ENCODE measurements at regions not wholly inside any gene's neighbourhood (a gene's known extent, or its start where the extent isn't known, plus 50 kb on each side); places are given as distances from the start of the nearest gene placed in this dataset.

DNA sequence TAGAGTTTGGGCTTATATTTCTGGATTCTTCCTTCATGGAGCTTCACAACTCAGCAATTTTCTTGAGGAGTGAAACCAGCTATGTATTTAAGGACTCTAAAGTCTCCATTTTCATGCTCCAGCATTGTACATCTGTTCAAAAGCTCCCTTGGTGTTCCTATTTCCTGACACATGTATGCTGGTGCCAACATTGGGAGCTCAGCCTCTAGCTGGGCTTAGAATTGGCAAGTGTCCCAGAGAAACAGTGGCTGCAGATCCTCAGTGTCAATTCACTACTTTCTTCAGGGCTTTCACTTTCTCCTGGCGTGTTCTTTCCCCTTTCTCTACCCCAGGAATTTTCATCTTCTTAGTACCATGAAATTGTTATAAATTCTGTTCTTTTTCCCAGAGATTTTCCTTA, 103.1 kb downstream of the ZNF467 start:
- H3K4me3 ChIP-seq (ENCODE audit: low read depth in 1 of 3, low read length in 3 of 3), result no peak overlapping the region
- no peaks in the 10 kb centered on the region for H3K9me3 ChIP-seq (ENCODE audit: control insufficient read depth in 4 of 4, low read length in 3 of 4)
- H3K4me1 ChIP-seq (ENCODE audit: control insufficient read depth in 4 of 4, insufficient read depth in 4 of 4, low read length in 3 of 4), result no peaks in the 10 kb centered on the region
- H3K27ac ChIP-seq (ENCODE audit: low read depth in 1 of 2, low read length in 2 of 2), result no peak overlapping the region
- no peaks in the 10 kb centered on the region for H3K36me3 ChIP-seq (ENCODE audit: control insufficient read depth in 4 of 4, insufficient read depth in 3 of 4, low read depth in 1 of 4, low read length in 3 of 4)
- no peaks in the 10 kb centered on the region for H3K27me3 ChIP-seq (ENCODE audit: control insufficient read depth in 4 of 4, insufficient read depth in 4 of 4, low read length in 3 of 4)
- no peak for DNase-seq (ENCODE audit: low spot score)
- TF ChIP-seq TAF1 (conservative IDR thresholded peaks at IDR 0.05) (no peak), YY1 (IDR thresholded peaks at IDR 0.05) (no peak), RXRA (IDR thresholded peaks at IDR 0.05) (no peak), HNF4G (IDR thresholded peaks at IDR 0.05) (no peak), NR2F2 (IDR thresholded peaks at IDR 0.05) (no peak), SP1 (IDR thresholded peaks at IDR 0.05) (no peak), HNF4A (conservative IDR thresholded peaks at IDR 0.05) (no peak), JUND (IDR thresholded peaks at IDR 0.05) (no peak), EGR1 (IDR thresholded peaks at IDR 0.05; ENCODE audit: low read depth in 2 of 2) (no peak), FOXA2 (IDR thresholded peaks at IDR 0.05) (no peak), RAD21 (IDR thresholded peaks at IDR 0.05) (no peak), GABPA (IDR thresholded peaks at IDR 0.05 in 1 of 2, conservative IDR thresholded peaks at IDR 0.05 in 1 of 2) (no peak), FOXA1 (IDR thresholded peaks at IDR 0.05) (no peak)
- TF ChIP-seq, protein P1, sequence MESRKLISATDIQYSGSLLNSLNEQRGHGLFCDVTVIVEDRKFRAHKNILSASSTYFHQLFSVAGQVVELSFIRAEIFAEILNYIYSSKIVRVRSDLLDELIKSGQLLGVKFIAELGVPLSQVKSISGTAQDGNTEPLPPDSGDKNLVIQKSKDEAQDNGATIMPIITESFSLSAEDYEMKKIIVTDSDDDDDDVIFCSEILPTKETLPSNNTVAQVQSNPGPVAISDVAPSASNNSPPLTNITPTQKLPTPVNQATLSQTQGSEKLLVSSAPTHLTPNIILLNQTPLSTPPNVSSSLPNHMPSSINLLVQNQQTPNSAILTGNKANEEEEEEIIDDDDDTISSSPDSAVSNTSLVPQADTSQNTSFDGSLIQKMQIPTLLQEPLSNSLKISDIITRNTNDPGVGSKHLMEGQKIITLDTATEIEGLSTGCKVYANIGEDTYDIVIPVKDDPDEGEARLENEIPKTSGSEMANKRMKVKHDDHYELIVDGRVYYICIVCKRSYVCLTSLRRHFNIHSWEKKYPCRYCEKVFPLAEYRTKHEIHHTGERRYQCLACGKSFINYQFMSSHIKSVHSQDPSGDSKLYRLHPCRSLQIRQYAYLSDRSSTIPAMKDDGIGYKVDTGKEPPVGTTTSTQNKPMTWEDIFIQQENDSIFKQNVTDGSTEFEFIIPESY (IDR thresholded peaks at IDR 0.05), result no peak
- TF ChIP-seq, protein P2, sequence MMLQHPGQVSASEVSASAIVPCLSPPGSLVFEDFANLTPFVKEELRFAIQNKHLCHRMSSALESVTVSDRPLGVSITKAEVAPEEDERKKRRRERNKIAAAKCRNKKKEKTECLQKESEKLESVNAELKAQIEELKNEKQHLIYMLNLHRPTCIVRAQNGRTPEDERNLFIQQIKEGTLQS (IDR thresholded peaks at IDR 0.05), result no peak
- TF ChIP-seq, protein P3, sequence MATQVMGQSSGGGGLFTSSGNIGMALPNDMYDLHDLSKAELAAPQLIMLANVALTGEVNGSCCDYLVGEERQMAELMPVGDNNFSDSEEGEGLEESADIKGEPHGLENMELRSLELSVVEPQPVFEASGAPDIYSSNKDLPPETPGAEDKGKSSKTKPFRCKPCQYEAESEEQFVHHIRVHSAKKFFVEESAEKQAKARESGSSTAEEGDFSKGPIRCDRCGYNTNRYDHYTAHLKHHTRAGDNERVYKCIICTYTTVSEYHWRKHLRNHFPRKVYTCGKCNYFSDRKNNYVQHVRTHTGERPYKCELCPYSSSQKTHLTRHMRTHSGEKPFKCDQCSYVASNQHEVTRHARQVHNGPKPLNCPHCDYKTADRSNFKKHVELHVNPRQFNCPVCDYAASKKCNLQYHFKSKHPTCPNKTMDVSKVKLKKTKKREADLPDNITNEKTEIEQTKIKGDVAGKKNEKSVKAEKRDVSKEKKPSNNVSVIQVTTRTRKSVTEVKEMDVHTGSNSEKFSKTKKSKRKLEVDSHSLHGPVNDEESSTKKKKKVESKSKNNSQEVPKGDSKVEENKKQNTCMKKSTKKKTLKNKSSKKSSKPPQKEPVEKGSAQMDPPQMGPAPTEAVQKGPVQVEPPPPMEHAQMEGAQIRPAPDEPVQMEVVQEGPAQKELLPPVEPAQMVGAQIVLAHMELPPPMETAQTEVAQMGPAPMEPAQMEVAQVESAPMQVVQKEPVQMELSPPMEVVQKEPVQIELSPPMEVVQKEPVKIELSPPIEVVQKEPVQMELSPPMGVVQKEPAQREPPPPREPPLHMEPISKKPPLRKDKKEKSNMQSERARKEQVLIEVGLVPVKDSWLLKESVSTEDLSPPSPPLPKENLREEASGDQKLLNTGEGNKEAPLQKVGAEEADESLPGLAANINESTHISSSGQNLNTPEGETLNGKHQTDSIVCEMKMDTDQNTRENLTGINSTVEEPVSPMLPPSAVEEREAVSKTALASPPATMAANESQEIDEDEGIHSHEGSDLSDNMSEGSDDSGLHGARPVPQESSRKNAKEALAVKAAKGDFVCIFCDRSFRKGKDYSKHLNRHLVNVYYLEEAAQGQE (IDR thresholded peaks at IDR 0.05), result no peak
- TF ChIP-seq, protein P4, sequence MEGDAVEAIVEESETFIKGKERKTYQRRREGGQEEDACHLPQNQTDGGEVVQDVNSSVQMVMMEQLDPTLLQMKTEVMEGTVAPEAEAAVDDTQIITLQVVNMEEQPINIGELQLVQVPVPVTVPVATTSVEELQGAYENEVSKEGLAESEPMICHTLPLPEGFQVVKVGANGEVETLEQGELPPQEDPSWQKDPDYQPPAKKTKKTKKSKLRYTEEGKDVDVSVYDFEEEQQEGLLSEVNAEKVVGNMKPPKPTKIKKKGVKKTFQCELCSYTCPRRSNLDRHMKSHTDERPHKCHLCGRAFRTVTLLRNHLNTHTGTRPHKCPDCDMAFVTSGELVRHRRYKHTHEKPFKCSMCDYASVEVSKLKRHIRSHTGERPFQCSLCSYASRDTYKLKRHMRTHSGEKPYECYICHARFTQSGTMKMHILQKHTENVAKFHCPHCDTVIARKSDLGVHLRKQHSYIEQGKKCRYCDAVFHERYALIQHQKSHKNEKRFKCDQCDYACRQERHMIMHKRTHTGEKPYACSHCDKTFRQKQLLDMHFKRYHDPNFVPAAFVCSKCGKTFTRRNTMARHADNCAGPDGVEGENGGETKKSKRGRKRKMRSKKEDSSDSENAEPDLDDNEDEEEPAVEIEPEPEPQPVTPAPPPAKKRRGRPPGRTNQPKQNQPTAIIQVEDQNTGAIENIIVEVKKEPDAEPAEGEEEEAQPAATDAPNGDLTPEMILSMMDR (IDR thresholded peaks at IDR 0.05; ENCODE audit: low read depth, low read length, missing input control), result no peak
- TF ChIP-seq, protein P5, sequence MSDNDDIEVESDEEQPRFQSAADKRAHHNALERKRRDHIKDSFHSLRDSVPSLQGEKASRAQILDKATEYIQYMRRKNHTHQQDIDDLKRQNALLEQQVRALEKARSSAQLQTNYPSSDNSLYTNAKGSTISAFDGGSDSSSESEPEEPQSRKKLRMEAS (IDR thresholded peaks at IDR 0.05), result no peak
- 5% methylated on average over 1 of the region's 1 CpG for WGBS
- no peak overlapping the region for H3K9ac ChIP-seq (ENCODE audit: low read depth in 1 of 2, low read length in 2 of 2)
